Lower leg skin (tissue), 4 donors: ENCODE measurements at regions not wholly inside any gene's neighbourhood (a gene's known extent, or its start where the extent isn't known, plus 50 kb on each side); places are given as distances from the start of the nearest gene placed in this dataset.

ENCODE experiments used
- DNase-seq, 2 donors: peaks; one replicate each; pipeline ENCODE4 v3.0.0-alpha.2; 2019; ENCODE audit warnings: low spot score in 2 of 2
- H3K4me3 ChIP-seq: fragments of 200-600 bp; sonication (generic); 2 replicates; pipeline ENCODE4 v1.5.1; 2017; ENCODE audit warnings: mild to moderate bottlenecking, low read depth; ENCODE audit not compliant: poor library complexity, severe bottlenecking
- CTCF ChIP-seq, 3 donors: fragments of 450-650 bp; IDR thresholded peaks; one replicate each; pipeline ENCODE4 v1.5.1; 2016; ENCODE audit warnings: antibody characterized with exemption in 3 of 3, mild to moderate bottlenecking in 3 of 3, moderate library complexity in 2 of 3
- POLR2A ChIP-seq, 2 donors: fragments of 450-650 bp; IDR thresholded peaks; one replicate each; pipeline ENCODE4 v1.6.1; 2016 to 2017; ENCODE audit warnings: antibody characterized with exemption in 2 of 2, mild to moderate bottlenecking in 1 of 2, moderate library complexity in 1 of 2
- WGBS, 2 donors: methylation state at CpG; one replicate each; pipeline ENCODE4 v1.1.5; 2018; 5-methylcytosine and 5-hydroxymethylcytosine counted together
- intact Hi-C: fragments of 100-400 bp; cut with DNase I; formaldehyde crosslinking; loops from one replicate; pipeline ENCODE4 v1.15.0; 2023; ENCODE audit warnings: low total_unique reads

- TF ChIP-seq POLR2A (IDR thresholded peaks at IDR 0.05) (no peak), CTCF (IDR thresholded peaks at IDR 0.05) (no peak)
- intact Hi-C loops = no loop called here
- no peak overlapping the region for H3K4me3 ChIP-seq
- WGBS, 2 donors = 54 to 58% methylated on average over 3 of the region's 3 CpGs
- no peak for DNase-seq
Observed at GRCh38 chr1:80827666-80828065, 973.1 kb upstream of the ADGRL2 start.

- no peak overlapping the region for H3K4me3 ChIP-seq
- DNase-seq = no peak
- intact Hi-C loops = no loop called here
- WGBS, 2 donors = 67% methylated on average over 5 of the region's 5 CpGs
- TF ChIP-seq CTCF (IDR thresholded peaks at IDR 0.05) (no peak), POLR2A (IDR thresholded peaks at IDR 0.05) (no peak)
Observed at GRCh38 chr1:80825067-80825466, 975.7 kb upstream of the ADGRL2 start.

GRCh38 chr1:80818211-80818610 is 982.5 kb upstream of the ADGRL2 start:
- intact Hi-C loops = no loop called here
- WGBS, 2 donors = 58 to 63% methylated on average over 1 of the region's 1 CpG
- no peak overlapping the region for H3K4me3 ChIP-seq
- DNase-seq = no peak
- TF ChIP-seq CTCF (IDR thresholded peaks at IDR 0.05) = no peak

GRCh38 chr1:80807981-80808380 is 992.8 kb upstream of the ADGRL2 start:
- 38 to 43% methylated on average over 2 of the region's 2 CpGs for WGBS, 2 donors
- no peak for DNase-seq
- no peak overlapping the region for H3K4me3 ChIP-seq
- intact Hi-C loops = no loop called here
- no peak for TF ChIP-seq CTCF (IDR thresholded peaks at IDR 0.05)
- TF ChIP-seq POLR2A (IDR thresholded peaks at IDR 0.05) = no peak

GRCh38 chr1:80806431-80806830 is 994.3 kb upstream of the ADGRL2 start:
- H3K4me3 ChIP-seq = no peak overlapping the region
- TF ChIP-seq CTCF (IDR thresholded peaks at IDR 0.05) (no peak), POLR2A (IDR thresholded peaks at IDR 0.05) (no peak)
- intact Hi-C loops = no loop called here
- 86 to 89% methylated on average over 2 of the region's 2 CpGs for WGBS, 2 donors
- DNase-seq = no peak

GRCh38 chr1:80801695-80802094 is 999.0 kb upstream of the ADGRL2 start:
- intact Hi-C loops = no loop called here
- TF ChIP-seq POLR2A (IDR thresholded peaks at IDR 0.05) (no peak), CTCF (IDR thresholded peaks at IDR 0.05) (no peak)

More at GRCh38 chr1:80801695-80802094, 999.0 kb upstream of the ADGRL2 start:
- no peak for DNase-seq
- H3K4me3 ChIP-seq = no peak overlapping the region
